Activated gamma-delta T cell (primary cell): ENCODE measurements at regions not wholly inside any gene's neighbourhood (a gene's known extent, or its start where the extent isn't known, plus 50 kb on each side); places are given as distances from the start of the nearest gene placed in this dataset.
"Not testable (repeated sequence)": the region's sequence is repeated elsewhere in the genome, so short reads cannot be mapped to it uniquely, and the experiment has no call there.

Experiments
- DNase-seq: peaks from one replicate; lab custom pipeline; 2025; lab: John Stamatoyannopoulos, UW

- no peak for DNase-seq
Measured at GRCh38 chr2:107721178-107721577, 105.5 kb upstream of the RGPD4 start.

- DNase-seq = no peak
Measured at GRCh38 chr2:107721586-107721985, 105.1 kb upstream of the RGPD4 start.

DNA sequence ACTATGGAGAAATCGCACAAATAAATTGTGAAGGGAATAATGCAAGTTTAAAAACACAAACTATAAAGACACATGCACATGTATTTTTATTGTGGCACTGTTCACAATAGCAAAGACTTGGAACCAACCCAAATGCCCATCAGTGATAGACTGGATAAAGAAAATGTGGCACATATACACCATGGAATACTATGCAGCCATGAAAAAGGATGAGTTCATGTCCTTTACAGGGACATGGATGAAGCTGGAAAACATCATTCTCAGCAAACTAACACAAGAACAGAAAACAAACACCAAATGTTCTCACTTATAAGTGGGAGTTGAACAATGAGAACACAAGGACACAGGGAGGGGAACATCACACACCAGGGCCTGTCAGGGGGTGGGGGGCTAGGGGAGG is 100.9 kb upstream of the RGPD4 start:
- DNase-seq = not testable (repeated sequence)

GRCh38 chr2:107727318-107727717 is 99.4 kb upstream of the RGPD4 start:
- no peak for DNase-seq

GRCh38 chr2:107728586-107728985 is 98.1 kb upstream of the RGPD4 start:
- no peak for DNase-seq

- DNase-seq = no peak
Measured at GRCh38 chr2:107729440-107729839, 97.3 kb upstream of the RGPD4 start.

- DNase-seq = no peak
Measured at GRCh38 chr2:107730898-107731297, 95.8 kb upstream of the RGPD4 start.

- no peak for DNase-seq
Measured at GRCh38 chr2:107731435-107731834, 95.3 kb upstream of the RGPD4 start.

DNA sequence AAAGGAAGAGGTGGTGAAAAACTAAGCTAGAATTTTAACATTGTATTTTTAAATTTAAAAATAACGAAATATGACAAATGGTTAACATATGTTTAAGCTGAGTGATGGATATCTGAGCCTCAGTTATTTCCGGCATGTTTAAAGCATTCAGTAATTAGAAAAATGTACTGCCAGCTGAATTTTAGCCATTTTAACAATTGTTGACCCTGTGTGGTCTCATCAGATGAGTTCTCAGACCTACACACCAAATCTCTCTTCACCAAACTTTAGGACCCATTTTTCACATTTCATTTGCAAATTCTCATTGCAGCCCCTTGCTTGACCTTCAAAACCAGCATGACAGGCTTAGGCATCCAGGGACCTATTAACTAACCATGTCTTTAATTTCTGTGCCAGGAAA is 91.5 kb upstream of the RGPD4 start:
- DNase-seq = no peak

- no peak for DNase-seq
Measured at GRCh38 chr2:107737756-107738155, 88.9 kb upstream of the RGPD4 start.

DNA sequence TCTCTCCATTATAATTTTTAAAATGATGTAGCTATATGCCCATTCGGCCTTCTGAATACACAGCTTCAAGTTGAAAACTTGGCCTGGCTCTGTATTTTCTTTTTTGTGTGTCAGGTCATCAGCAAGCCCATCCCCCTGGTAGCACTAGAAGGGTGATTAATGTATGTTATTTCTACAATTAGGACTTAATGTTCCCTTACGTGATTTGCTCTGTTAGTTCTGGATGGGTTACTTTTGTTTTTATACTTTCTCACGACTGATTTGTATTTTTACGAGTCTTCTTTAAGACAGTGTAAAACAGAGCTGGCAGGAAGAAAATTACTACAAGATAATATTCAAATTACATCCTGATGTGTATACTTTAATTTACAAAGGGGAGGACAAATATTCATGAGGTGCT is 88.4 kb upstream of the RGPD4 start:
- no peak for DNase-seq

- DNase-seq = no peak
Measured at GRCh38 chr2:107740300-107740699, 86.4 kb upstream of the RGPD4 start.

DNA sequence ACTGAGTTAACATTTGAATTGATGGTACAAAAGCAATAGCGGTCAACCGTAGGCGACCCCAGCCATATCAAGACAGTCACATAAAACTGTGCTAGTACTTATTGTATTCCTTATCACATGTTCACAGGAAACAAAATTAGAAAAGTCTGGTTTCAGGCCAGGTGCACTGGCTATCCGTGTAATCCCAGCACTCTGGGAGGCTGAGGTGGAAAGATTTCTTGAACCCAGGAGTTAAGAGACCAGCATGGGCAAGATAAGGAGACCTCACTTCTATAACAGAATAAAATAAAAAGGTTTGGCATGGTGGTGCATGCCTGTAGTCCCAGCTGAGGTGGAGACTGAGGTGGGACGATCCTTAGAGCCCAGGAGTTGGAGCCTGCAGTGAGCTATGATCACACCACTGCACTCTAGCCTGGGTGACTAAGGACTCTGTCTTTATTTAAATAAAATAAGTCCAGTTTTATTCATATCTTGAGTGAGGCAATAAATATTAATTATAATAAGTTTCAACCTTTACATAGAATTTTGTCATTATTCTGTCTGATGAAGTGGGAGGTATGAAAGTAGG is 84.1 kb upstream of the RGPD4 start:
- no peak for DNase-seq

GRCh38 chr2:107743274-107743673 is 83.4 kb upstream of the RGPD4 start:
- DNase-seq = no peak

DNA sequence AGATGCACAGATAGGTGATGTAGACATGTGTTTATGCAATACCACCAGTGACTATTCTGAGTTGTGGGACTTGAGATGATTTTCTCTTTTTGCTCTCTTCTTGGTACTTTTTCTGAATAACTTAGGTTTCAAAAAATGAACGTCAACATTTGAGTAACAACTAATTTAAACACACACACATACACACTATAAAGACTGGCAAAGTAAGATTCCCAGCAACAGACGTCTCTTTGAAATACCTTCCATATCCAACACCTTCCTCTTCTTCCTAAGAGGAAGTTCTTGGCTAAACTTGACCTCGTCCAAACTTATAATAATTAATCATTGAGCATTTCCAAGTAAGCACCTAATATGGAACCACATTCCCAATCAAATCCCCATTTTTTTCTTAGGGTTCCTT is 81.6 kb upstream of the RGPD4 start:
- DNase-seq = no peak

- DNase-seq = not testable (repeated sequence)
Measured at GRCh38 chr2:107746552-107747198, 80.0 kb upstream of the RGPD4 start.

DNA sequence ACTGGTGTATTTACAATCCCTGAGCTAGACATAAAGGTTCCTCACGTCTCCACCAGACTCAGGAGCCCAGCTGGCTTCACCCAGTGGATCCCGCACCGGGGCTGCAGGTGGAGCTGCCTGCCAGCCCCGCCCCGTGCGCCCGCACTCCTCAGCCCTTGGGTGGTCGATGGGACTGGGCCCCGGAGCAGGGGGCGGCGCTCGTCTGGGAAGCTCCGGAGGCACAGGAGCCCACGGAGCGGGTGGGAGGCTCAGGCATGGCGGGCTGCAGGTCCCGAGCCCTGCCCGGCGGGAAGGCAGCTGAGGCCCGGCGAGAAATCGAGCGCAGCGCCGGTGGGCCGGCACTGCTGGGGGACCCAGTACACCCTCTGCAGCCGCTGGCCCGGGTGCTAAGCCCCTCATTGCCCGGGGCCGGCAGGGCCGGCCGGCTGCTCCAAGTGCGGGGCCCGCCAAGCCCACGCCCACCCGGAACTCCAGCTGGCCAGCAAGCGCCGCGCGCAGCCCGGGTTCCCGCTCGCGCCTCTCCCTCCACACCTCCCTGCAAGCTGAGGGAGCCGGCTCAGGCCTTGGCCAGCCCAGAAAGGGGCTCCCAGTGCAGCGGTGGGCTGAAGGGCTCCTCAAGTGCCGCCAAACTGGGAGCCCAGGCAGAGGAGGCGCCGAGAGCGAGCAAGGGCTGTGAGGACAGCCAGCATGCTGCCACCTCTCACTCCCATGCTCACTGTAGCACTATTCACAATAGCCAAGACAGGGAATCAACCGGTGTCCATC is 79.3 kb upstream of the RGPD4 start:
- DNase-seq = not testable (repeated sequence)

GRCh38 chr2:107747964-107748583 is 78.6 kb upstream of the RGPD4 start:
- DNase-seq = no peak

- no peak for DNase-seq
Measured at GRCh38 chr2:107751936-107752335, 74.8 kb upstream of the RGPD4 start.

DNA sequence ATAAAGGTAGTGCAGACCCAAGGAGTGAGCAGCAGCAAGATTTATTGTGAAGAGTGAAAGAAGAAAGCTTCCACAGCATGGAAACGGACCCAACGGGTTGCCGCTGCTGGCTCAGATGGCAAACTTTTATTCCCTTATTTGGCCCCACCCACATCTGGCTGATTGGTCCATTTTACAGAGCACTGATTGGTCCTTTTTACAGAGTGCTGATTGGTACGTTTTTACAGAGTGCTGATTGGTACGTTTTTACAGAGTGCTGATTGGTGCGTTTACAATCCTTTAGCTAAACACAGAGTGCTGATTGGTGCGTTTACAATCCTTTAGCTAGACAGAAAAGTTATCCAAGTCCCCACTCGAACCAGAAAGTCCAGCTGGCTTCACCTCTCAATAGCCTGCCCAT is 72.9 kb upstream of the RGPD4 start:
- DNase-seq = not testable (repeated sequence)

DNA sequence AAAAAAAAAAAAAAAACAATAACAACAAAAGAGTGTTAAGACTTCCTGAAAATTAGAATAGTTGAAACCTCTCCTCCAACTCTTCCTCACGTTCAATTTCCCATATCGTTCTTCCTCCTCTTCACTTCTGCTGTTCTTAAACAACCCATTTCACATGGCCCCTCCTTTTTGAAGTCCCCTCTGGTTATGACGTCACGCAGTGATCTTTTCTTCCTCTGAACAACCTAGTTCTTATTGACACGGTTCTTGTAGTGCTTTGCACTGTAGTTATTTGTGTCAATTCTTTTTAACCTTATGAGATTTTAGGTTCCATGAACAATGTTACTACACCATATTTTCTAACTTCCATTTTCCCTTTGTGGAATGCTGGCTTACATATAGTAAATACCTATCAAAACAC is 69.5 kb upstream of the RGPD4 start:
- no peak for DNase-seq

DNA sequence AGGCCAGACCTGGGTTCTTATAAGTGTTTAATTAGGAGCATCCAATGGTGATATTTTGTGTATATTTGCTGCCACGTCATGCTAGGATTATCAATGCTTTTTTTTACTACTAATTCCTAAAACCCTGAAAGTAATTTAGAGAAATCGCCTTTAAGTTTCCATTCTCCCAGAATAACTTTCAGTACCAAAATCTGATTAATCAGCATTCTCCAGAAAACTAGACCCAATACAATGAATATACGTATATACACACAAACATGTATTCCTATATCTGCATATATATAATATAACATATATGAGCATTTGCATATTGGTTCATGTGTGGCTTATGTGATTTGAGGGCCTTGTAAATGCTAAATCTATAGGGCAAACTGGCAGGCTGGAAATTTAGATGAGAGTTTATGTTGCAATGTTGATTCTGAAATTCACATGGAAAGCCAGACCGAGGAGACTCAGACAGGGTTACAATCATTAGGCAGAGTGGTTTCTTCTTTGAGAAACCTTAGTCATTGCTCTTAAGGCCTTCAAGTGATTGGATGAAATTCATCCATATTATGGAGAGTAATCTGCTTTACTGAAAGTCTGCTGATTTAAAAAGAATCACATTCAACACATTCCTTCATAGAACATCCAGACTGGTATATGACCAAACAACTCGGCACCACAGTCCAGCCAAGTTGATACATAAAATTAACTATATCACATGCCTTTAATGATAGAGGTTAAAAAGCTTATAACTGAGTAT is 65.9 kb upstream of the RGPD4 start:
- DNase-seq = no peak
